ENCODE measurements at regions not wholly inside any gene's neighbourhood (a gene's known extent, or its start where the extent isn't known, plus 50 kb on each side); places are given as distances from the start of the nearest gene placed in this dataset.

GRCh38 chr1:2867087-2867425 lies 65.6 kb upstream of the TTC34 start:
- WGBS, 2 experiments (ENCODE audit: extremely low coverage in 1 of 2, insufficient coverage in 1 of 2, insufficient read length in 1 of 2, insufficient replicate concordance in 2 of 2, low coverage in 1 of 2, low lambda C conversion rate in 2 of 2, missing lambda C conversion rate in 1 of 2), result 92% methylated on average over 11 of the region's 11 CpGs; no CpG with 5 or more reads in 1 of the 2 experiments
- Histone ChIP-seq H3K14ac (ENCODE audit: insufficient read length) (no peak overlapping the region), H3K56ac (replicated peaks; ENCODE audit: insufficient read length, low read depth, low read length) (no peak overlapping the region), H2BK5ac (ENCODE audit: low read depth, low read length) (no peak overlapping the region), H2AFZ (ENCODE audit: low read length) (no peak overlapping the region), H3K36me3 (ENCODE audit: control insufficient read depth in 2 of 4, insufficient read depth in 4 of 4, low read length in 3 of 4) (peaks cover 0 to 3% (median 0%) of the 10 kb centered on the region in 4 experiments; a peak in 1 of 8 replicates), H3K4me2 (ENCODE audit: insufficient read depth in 1 of 2, low read depth in 2 of 2, low read length in 2 of 2) (no peak overlapping the region), H3K4ac (replicated peaks; ENCODE audit: insufficient read length, low read depth, low read length) (no peak overlapping the region), H4K8ac (ENCODE audit: extremely low read depth, insufficient read depth, low read length) (no peak overlapping the region), H3K79me1 (ENCODE audit: low read depth, low read length) (no peaks in the 10 kb centered on the region), H4K20me1 (replicated peaks in 1 of 2; ENCODE audit: control insufficient read depth in 1 of 2, insufficient read depth in 2 of 2, low read length in 2 of 2) (no peaks in the 10 kb centered on the region), H3K4me1 (replicated peaks in 1 of 4; ENCODE audit: control insufficient read depth in 3 of 4, insufficient read depth in 4 of 4, low read length in 3 of 4) (no peaks in the 10 kb centered on the region), H3K18ac (ENCODE audit: extremely low read depth, low read length) (no peak overlapping the region), H2BK15ac (ENCODE audit: low read length) (no peak overlapping the region), H3K4me3 (ENCODE audit: extremely low read depth in 1 of 4, insufficient read depth in 2 of 4, low read depth in 3 of 4, low read length in 4 of 4) (no peak overlapping the region), H4K91ac (replicated peaks; ENCODE audit: insufficient read length, low read length) (no peak overlapping the region), H2BK12ac (ENCODE audit: low read depth, low read length) (no peak overlapping the region), H3K9me3 (ENCODE audit: insufficient read depth in 2 of 2, low read depth in 1 of 2, low read length in 1 of 2) (peaks cover 70 to 100% of the 10 kb centered on the region in 2 experiments), H2AK5ac (ENCODE audit: low read depth, low read length) (no peak overlapping the region), H3K79me2 (ENCODE audit: control insufficient read depth in 1 of 2, insufficient read depth in 2 of 2, low read length in 2 of 2) (no peaks in the 10 kb centered on the region), H3K23me2 (ENCODE audit: low read depth, low read length) (no peaks in the 10 kb centered on the region), H3K27me3 (replicated peaks in 1 of 4; ENCODE audit: control insufficient read depth in 3 of 4, extremely low read depth in 1 of 4, insufficient read depth in 3 of 4, low read length in 3 of 4) (no peaks in the 10 kb centered on the region), H2BK120ac (replicated peaks; ENCODE audit: low read depth, low read length) (no peak overlapping the region), H4K5ac (ENCODE audit: insufficient read length, low read depth, low read length) (no peak overlapping the region), H3K23ac (ENCODE audit: insufficient read length) (no peak overlapping the region), H3K27ac (ENCODE audit: low read depth, low read length) (no peak overlapping the region), H2BK20ac (ENCODE audit: low read length) (no peak overlapping the region), H3K9ac (replicated peaks in 1 of 4; ENCODE audit: extremely low read depth in 1 of 4, low read depth in 3 of 4, low read length in 3 of 4) (no peak overlapping the region)
- CTCF ChIA-PET (ENCODE audit: partially characterized antibody), result no interaction called here
- POLR2A ChIA-PET (ENCODE audit: partially characterized antibody), result no interaction called here
- FAIRE-seq (no peak), DNase-seq (ENCODE audit: low read depth in 1 of 2, low spot score in 2 of 2) (no peak)
- no peak for TF ChIP-seq PHF8 (conservative IDR thresholded peaks at IDR 0.05; ENCODE audit: low read depth, low read length)
- TF ChIP-seq JUN (IDR thresholded peaks at IDR 0.05; ENCODE audit: low read depth, low read length), result no peak
- TF ChIP-seq YY1 (IDR thresholded peaks at IDR 0.05; ENCODE audit: low read depth, low read length), result no peak
- TF ChIP-seq CEBPB (IDR thresholded peaks at IDR 0.05; ENCODE audit: low read depth, low read length), result no peak
- TF ChIP-seq RBBP5 (IDR thresholded peaks at IDR 0.05; ENCODE audit: borderline replicate concordance, low read depth, low read length), result no peak
- TF ChIP-seq JUND (IDR thresholded peaks at IDR 0.05; ENCODE audit: low read length), result no peak
- no peak for TF ChIP-seq SAP30 (IDR thresholded peaks at IDR 0.05; ENCODE audit: insufficient read depth, insufficient replicate concordance, low read length)
- no peak for TF ChIP-seq MAX (IDR thresholded peaks at IDR 0.05)
- no peak for TF ChIP-seq CTBP2 (IDR thresholded peaks at IDR 0.05; ENCODE audit: borderline replicate concordance, insufficient read depth, insufficient read length, low read length)
- TF ChIP-seq EZH2 (IDR thresholded peaks at IDR 0.05; ENCODE audit: low read depth, low read length, severe bottlenecking), result no peak
- no peak for TF ChIP-seq SIN3A (conservative IDR thresholded peaks at IDR 0.05 in 1 of 2, IDR thresholded peaks at IDR 0.05 in 1 of 2; ENCODE audit: low read depth in 1 of 2, low read length in 2 of 2)
- TF ChIP-seq TBP (IDR thresholded peaks at IDR 0.05; ENCODE audit: low read depth, low read length), result no peak
- TF ChIP-seq SP4 (IDR thresholded peaks at IDR 0.05; ENCODE audit: low read length), result no peak
